ENCODE measurements at regions not wholly inside any gene's neighbourhood (a gene's known extent, or its start where the extent isn't known, plus 50 kb on each side); places are given as distances from the start of the nearest gene placed in this dataset.

DNA sequence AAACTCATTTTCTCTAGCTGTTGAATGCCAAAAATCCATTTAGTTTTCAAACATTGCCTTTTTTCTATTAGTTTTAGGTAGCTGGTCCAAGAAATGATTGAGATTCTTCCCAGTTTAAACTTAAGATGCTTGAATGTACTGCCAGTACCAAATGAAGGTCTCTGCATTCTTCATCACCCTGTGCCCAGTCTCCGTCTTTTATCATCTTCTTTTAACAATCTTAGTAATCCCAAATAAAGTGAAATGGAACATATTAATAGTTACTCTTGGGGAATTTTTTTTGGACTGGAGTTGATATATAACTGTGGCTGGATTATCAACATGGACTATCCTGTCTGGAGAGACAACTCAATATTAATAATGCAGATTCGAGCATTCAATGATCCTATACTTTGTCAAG is 54.1 kb upstream of the PCED1B start:
- no peak for TF ChIP-seq CTCF (IDR thresholded peaks at IDR 0.05)
- Histone ChIP-seq H3K9me3 (no peaks in the 10 kb centered on the region), H3K4me1 (no peaks in the 10 kb centered on the region), H3K27ac (no peak overlapping the region), H3K4me3 (no peak overlapping the region), H3K27me3 (no peaks in the 10 kb centered on the region), H3K36me3 (no peaks in the 10 kb centered on the region)
- ATAC-seq, result no peak
- no peak for DNase-seq
- intact Hi-C loops (cut with DNase I), result no loop called here

DNA sequence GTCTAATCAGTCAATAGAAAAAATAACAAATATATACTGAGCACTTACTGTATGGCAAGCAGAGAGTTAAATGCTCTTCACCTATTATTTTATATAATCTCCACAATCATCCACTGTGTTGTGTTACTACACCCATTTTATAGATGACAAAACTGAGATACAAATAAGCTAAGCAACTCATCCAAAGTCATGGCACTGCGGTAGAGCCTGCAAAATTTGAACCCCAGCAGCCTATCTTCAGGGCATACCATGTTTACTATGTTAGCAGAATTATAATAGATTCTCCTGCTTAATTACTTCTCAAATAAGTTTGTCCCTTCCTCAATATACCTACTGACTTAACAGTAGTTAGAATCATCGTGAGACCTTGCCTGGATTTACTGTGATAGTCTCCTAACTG is 53.6 kb upstream of the PCED1B start:
- Histone ChIP-seq H3K27ac (no peak overlapping the region), H3K4me1 (no peaks in the 10 kb centered on the region), H3K36me3 (no peaks in the 10 kb centered on the region), H3K27me3 (no peaks in the 10 kb centered on the region), H3K4me3 (no peak overlapping the region), H3K9me3 (no peaks in the 10 kb centered on the region)
- no peak for TF ChIP-seq CTCF (IDR thresholded peaks at IDR 0.05)
- DNase-seq, result no peak
- intact Hi-C loops (cut with DNase I), result no loop called here
- no peak for ATAC-seq

DNA sequence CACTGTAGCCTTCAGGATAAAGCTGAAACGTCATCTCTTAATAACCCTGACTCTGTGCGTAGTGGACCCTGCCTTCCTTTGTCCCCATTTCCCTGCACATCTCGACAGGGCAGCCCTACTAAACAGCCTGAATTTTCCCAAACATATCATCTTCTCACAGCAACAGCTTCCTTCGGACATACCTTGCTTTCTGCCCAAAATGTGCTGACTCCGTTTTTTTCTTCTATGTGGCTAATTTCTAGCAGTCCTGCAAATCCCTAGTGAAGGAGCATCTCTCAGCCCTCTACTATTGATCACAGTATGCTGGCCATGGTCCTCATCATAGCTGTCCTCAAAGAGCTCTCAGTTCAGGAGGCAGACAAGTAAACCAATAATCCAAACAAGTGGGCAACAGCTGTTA is 53.1 kb upstream of the PCED1B start:
- TF ChIP-seq CTCF (IDR thresholded peaks at IDR 0.05), result no peak
- intact Hi-C loops (cut with DNase I), result no loop called here
- no peak for ATAC-seq

More for the DNA sequence above, 53.1 kb upstream of the PCED1B start:
- Histone ChIP-seq H3K27me3 (no peaks in the 10 kb centered on the region), H3K9me3 (no peaks in the 10 kb centered on the region), H3K4me1 (no peaks in the 10 kb centered on the region), H3K36me3 (no peaks in the 10 kb centered on the region), H3K4me3 (no peak overlapping the region), H3K27ac (no peak overlapping the region)
- no peak for DNase-seq

Measured in upper lobe of right lung (tissue), 1 donor.